ENCODE measurements at regions not wholly inside any gene's neighbourhood (a gene's known extent, or its start where the extent isn't known, plus 50 kb on each side); places are given as distances from the start of the nearest gene placed in this dataset.

DNA sequence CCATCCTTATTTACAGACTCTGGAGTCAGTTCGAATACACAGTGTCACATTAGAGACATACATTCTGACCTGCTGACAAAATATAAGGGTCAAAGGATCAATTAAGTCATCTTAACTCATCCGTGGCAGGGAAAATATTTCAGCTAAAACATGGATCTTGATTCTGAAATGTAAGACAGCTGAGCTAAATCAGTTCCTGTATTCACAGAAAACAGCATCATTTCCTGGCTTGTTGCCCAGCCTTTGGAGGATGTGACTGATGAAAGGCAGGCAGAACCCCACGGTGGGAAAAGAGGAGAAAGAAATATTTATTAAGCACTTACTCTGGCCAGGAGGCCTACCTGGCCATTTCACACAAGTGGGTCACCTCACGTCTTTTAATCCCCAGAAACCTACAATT is 101.9 kb downstream of the GAS2L3 start:
- peak; percentile 53 for DNase-seq (ENCODE audit: low spot score)

DNA sequence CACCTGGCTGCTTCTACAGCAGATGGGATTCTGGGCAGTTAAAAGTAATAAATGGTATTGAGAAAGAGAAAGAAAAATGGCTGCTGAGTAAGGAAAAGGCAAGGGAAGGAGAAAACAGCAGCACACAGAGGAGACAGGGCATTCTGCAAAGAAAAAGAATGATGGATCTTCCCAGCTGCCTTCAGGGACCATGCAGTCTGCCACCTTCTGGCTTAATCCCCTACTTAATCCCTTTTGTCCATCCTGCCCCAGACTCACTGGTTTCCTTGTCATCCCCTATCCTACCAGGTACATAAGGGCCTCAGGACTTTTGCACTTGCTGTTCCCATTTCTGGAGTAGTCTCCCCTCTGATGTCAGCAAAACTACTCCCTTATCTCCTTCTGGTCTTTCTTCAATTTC is 107.6 kb downstream of the GAS2L3 start:
- no peak for DNase-seq (ENCODE audit: low spot score)

DNA sequence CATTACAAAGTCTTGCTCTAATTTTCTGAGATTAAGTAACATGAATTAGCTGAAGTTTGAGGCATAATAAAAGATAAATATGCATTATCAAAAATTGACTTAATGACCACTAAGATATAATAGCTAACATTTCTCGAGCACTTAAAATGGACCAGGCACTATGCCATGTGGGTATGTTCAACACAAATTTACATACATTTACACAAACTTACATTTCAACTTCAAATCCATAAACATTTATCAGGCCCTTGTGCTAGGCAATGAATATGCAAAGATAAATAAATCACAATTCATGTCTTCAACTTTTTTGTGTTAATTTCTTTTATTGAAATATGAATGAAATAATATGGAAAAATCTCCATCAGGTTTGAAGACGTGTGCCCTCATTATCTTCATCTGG is 108.7 kb downstream of the GAS2L3 start:
- DNase-seq (ENCODE audit: low spot score), result no peak

DNA sequence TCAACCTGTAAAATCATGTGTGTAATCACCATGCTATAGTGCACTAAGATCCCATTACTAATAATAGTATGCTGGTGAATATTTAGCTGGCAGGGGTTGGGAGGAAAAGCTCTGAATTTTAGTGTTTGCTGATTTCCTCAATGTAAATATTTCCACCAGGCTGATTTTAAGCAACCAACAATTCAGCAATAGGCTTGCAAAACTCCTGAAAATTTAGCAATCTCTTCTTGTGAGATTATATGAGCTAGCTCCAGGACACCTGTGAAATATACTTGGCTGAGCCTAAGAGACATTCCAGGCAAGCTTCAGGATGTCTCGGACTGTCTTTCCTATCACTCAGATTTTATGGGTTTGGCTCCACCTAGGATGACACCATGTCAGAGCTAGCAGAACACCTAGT is 106.9 kb upstream of the ANO4 start:
- DNase-seq (ENCODE audit: low spot score), result no peak

DNA sequence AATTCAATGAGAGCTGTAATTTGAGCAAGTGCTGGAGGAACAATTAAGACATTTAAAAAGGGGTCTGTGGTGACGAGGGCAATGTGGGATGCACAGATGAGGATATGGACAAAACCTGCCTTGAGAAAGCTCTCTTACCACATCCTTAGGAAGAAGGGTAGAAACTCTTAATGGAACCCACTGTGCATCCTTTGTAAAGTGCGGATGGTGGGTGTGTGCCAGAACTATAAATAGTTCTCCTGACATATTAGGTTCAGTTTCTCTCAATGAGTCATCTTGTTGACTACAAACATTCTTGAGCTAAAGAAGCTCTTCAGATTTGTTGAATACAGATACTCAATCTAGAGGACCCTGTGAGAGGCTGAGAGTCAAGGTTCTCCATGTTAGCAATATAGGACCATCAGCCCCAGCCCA is 106.1 kb upstream of the ANO4 start:
- DNase-seq (ENCODE audit: low spot score), result no peak

DNA sequence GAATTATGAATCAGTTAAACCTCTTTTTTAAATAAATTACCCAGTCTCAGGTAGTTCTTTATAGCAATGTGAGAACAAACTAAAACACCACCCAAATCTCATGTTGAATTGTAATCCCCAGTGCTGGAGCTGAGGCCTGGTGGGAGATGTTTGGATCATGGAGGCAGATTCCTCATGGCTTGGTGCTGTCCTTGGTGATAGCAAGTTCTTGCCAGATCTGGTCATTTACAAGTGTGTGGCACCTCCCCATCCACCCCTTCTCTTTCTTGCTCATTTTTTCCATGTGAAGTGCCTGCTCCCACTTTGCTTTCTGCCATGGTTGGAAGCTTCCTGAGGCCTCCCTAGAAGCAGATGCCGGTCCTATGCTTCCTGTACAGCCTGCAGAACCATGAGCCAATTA is 102.1 kb upstream of the ANO4 start:
- no peak for DNase-seq (ENCODE audit: low spot score)

DNA sequence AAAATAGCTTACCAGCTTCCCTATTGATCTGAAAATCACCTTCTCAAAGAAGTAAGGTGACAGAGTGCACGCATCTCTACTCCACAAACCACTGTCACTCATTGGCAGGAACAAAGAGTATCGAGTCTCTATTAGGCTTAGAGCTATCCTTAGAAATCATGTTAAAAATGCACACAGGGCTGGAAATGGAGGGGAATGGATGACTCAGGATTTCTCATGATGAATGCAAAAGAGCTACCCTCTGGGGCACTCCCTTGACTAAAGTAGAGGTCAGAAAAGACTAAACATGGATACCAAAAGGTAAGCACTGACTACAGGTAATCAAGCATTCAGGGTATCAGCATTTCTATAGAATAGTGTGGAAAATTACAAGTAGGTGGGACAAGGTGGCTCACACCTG is 96.1 kb upstream of the ANO4 start:
- no peak for DNase-seq (ENCODE audit: low spot score)

DNA sequence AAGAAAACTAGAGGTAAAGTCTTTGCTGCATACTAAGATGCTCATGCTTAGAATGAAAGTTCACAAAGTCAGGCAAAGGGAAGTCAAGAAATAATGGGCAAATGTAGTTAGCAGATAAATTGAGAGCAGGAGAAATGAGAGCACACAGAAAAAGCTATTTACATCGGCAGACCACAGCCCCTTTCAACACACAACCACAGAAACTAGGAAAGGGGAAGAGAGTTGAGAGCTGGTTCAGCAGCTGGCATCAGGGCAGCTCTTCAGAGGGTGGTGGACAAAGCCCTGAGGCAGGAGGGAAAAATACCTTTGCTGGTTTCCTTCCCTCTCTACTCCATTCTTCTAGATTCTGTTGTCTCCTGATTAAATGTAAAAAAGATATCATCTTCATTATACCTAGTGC is 95.4 kb upstream of the ANO4 start:
- no peak for DNase-seq (ENCODE audit: low spot score)

DNA sequence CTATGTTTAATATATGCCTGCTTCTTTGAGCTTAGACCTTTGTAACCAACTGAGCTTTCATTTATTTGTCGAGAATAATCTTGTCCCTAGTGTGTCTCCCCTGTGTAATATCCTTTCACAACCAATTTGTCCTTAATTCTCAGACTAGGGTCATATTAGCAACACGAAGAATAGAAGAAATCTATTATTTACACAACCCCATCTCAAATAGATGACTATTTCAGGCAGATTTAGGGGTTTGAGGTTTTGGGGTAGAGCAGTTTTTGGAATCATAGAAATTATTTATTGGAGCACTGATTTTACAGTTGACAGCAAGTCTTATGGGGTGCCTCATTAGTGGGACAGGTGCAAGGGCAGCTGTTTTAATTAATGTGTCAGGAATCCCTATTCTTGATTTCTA is 91.2 kb upstream of the ANO4 start:
- no peak for DNase-seq (ENCODE audit: low spot score)

DNA sequence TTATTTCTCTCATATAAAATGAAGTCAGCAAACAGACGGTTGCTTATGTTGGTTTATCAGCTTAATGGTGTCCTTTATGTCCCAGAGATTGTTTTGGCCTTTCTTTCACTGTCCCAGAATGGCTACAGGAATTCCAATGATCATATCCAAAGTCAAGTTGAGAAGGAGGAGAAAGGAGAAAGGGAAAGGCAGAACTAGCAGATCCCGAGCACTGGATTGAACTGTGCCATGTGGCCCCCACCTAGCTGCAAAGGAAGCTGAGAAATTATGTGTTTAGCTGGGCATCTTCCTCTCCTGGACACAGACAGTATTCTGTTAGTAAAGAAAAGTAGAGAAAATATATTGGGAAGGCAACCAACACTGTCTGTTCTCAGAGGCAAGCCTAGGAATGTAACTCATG is 90.7 kb upstream of the ANO4 start:
- no peak for DNase-seq (ENCODE audit: low spot score)

DNA sequence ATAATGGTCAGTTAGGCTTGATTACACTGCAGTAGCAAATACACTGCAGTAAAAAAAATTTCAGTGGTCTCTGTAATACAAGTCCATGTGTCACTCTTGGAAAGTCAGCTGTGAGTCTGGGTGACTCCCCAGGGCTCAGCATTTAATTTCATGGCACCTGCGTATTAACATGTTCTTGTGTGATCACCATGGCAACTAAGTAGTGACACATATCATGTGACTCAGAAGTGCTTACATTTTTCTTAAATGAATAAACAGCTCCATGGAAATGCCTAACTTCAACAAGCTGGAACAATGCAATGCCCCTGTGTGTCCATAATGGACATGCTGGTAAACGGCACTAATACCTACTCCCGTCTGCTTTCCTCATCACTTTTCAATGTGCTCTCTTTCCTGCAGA is 88.5 kb upstream of the ANO4 start:
- no peak for DNase-seq (ENCODE audit: low spot score)

DNA sequence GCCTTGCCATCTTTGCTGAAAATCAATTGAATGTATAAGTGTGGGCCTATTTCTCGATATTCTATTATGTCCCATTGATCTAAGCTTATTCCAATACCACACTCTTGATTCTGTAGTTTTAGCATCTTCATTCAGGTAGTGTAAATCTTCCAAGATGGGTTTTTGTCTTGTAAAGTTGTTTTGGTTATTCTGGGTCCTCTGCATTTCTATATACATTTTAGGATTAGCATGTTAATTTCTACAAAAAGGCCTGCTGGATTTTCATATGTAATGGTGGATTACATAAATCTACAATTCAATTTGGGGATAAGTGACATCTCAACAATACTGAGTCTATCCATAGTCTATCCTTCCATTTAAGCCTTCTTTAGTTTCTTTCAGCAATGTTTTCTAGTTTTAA is 86.0 kb upstream of the ANO4 start:
- DNase-seq (ENCODE audit: low spot score), result no peak

DNA sequence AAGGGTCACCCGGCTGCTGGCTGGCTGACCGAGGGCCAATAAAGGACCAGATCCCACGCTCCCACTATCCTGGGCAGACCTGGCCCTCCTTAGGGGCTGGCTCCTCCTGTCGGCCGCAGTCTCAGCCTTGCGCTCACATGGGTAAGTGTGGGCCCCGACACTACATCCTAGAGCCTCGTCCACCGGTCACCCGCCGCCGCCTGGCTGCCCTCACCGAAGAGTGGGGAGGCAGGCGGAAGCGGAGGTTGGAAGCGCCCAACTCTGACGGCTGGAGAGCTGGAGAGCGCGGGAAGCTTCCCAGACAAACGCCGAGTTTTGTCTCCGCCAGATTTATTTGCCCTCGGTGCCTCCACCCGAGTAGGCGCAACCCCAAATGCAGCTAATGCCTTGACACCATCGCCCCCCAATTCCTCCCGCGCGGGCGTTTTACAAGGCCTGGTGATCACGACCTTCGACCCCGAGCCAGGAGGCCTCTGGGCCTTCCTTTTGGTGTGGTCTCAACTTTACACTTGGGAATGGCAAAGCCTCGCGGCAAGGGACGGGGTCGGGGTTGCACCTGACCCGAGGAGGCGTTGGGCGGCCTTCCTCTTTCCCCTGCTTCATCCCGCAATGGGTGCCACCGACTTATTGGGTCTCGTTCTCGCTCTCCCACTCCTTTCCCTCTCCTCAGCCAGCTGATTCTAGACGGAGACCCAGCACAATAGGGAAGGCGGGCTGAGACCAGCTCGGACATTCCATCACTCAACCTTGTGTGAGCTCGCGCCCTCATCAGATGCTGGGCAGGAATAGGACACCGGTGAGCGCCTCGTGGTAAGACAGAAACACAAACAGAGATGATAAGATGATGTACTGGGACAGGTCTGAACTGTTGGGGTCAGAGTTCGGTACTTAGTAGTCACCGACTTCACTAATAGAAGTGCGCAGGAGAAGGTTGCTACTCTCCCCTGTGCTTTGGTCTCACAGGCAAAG is 78.3 kb upstream of the ANO4 start:
- DNase-seq (ENCODE audit: low spot score), result no peak

DNA sequence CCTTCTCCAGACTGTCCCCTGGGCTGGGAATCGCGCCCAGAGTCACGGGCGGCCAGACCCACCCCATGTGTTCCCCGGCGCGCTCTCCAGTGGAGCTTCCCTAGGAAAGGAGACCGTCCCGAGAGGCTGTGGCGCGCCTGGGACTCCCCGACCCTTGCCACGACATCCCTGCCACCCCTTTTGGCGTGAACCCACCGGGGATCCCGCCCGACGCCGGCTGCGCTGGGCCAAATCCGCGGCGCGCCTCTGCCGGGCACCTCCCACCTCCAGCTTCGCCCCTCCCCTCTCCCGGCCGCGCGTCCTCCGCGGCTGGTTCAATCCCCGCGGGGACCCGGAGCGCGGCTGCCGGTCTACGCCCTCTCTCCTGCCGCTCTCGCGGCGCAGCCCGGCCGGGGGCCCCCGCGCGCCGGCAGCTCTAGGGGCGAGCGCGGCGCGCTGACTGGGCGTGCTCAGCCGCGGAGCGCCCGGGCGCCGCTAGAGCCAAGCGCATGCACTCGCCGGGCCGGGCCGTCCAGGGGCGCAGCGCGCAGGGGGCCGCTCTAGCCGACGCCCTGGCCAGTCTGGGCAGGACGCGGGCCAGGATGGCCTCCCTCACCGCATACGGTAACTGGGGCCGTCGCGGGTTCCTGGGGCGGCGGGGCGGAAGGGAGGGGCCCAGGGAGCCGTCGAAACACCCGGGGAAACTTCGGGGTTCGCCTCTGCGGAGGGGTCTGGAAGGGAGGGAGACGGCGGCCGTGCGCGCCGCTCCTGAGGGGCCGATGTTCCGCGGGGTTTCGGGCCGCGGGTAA is 77.4 kb upstream of the ANO4 start:
- no peak for DNase-seq (ENCODE audit: low spot score)

DNA sequence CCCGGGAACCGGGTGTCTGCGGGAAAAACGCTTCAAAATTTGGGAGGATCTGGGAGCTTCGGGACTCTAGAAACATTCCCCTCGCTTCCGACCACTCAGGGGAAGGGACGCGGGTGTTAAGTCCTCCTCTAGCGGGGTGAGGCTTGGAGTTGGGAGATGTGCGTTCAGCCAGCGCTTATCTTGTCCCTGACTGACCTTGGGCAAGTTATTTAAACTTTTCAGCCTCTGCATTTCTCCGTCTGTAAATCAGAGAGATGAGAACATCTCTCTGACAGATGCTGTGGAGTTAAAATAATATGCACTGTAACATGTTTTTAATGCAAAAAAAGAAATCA is 76.9 kb upstream of the ANO4 start:
- DNase-seq (ENCODE audit: low spot score), result no peak

DNA sequence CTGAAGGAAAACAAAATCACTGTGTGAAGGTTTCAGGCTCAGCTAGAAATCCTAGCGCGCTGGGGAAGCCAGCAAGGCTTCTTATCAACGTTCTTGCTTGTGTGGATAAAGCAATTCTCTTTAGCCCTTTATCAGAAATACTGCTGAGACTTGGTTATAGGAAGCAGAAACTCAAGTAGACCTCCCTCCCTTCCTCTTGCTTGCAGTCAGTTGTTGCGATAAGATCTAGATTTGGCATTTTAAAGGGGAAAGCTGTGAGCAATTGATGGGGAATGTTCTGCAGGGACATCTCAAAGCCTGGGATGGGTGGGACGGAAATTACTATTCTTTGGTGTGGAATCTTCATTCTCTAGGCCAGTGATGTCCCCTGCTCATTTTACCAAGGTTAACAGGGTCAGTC is 76.4 kb upstream of the ANO4 start:
- no peak for DNase-seq (ENCODE audit: low spot score)

DNA sequence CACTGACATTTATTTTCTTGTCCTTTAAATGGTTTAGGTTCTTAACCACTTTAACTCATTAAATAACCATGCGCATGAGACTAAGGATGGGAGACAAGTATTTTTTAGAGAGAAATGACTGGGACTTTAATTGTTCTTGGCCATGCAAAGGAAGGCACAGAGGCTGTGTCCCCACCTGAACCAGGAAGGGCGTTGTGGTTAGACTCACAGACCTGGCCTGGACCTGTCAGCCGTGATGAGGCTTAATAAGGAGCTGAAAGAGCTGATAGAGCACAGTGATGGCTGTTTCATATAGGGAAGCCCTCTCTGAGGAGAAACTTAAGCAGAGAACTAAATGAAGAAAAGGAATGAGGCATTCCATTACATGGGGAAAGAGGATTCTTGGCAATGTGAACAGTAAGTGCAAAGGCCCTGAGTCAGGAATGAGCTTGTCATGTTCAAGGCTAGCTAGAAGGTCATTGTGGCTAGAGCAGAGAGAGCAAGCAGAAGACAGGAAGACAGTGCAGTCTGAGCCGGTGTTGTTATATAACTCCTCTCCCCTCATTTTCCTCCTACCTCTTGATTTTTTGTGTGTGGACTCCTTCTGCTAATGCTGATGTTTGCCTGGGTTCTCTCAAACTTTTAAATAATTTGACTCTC is 74.4 kb upstream of the ANO4 start:
- DNase-seq (ENCODE audit: low spot score), result no peak

DNA sequence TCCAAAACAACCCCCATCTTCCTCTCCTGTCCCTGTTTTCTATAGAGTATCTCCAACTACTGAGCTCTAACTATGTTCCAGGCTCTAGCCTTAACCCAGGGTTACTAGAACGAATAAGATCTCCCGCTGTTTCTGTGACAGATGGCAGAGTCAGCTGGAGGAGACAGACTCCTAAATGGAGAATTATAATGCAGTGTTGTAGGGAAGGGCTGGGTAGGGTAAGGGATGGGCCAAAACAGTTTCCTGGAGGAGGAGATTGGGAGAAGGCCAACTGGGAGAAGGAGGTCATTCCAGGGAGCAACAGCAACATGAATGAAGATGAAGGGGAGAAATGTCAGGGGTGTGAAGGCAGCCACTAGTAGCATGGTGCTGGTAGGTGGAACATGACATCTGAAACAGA is 73.4 kb upstream of the ANO4 start:
- no peak for DNase-seq (ENCODE audit: low spot score)

DNA sequence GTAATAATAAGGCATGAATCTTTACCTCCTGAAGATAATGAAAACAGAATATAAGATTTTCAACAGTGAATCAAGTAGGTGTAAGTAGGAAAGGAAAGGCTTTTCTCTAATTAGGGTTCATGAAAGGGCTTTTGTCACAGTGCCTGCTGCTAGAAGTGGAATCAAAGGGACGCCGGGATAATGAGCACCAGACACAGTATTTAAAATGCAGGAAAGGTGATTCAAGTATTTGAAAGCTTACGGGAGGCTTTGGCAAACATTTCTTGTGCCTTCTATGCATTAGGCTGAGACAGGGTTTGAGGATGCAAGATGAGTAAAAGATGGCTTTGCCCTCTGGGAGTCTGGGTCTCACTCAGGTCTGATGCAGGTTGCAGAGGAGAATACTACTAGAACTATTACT is 70.5 kb upstream of the ANO4 start:
- no peak for DNase-seq (ENCODE audit: low spot score)

DNA sequence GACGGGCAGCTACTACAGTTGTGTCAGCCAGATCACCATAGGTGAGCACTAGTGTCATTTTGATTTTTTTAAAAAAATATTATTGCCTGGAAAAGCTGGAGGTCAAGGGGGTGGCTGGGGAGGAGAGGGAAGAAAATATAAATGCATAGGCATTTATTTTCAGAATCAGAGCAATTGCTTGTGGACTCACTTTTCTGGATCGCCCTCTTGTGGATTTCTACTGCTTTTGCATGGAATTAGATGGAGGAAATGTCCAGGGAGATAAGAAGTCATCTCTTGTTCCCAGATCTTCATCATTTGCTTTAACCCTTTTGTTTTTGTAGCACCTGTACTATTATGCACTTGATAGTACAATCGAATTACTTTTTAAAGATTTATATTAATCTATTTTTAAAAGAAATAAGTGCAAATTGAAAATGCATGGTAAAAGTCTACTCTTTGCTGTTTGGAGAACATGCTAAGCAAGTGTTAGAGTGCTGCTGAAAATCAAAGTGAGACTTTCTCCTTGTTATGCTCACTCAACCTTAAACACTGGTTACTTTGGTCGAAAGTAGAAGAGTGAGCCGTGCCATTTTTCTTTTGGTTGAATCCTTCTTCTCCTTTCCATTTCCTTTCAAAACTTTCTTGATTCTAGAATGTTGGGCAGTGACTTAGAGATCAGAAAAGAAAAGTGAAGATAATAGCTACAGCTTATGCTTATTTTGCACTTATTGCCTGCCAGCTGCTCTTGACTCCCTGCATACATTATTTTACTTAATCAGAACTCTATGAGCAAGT is 60.6 kb upstream of the ANO4 start:
- no peak for DNase-seq (ENCODE audit: low spot score)

DNA sequence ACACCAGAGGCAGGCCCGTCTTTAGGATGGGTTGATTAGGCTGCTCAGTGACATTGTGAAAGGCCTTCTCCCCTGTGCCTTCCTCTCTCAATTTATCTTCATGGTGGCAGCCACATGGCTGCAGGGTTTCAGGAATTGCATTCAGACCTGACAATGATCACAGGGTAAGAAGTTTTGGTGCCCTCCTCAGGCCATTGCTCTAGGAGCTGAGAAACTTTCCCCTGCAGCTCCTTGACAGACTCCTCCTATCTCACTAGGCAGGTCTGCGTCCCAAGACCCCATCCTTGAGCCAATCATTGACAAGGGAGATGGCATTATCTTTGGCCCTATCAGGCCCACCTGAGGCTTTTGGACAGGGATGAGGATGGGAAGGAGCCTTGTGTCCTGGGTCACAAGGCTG is 57.4 kb upstream of the ANO4 start:
- no peak for DNase-seq (ENCODE audit: low spot score)

DNA sequence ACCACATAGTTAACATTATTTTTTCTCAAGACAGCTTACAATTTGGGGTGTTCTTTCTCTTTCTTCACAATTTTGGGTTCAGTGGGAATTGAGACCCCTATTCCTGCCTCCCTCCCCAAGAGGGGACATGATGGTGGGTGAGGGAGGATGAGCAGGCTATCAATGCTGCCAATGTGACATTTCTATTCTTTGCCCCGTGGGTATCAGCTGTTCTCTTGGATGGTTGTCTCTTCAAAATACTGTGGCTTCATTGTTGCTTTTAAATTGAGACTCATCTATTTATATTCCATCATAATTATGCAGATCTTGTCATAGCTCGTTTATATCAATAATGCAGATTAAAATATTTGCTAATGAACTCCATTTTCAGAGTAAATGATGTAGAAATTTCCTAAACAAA is 56.5 kb upstream of the ANO4 start:
- DNase-seq (ENCODE audit: low spot score), result no peak
